GM06990 (cell line): ENCODE measurements at regions not wholly inside any gene's neighbourhood (a gene's known extent, or its start where the extent isn't known, plus 50 kb on each side); places are given as distances from the start of the nearest gene placed in this dataset.

ENCODE experiments used
- DNase-seq: peaks from one replicate; pipeline ENCODE4 v3.0.0-alpha.2; 2011; ENCODE audit not compliant: insufficient read length; ENCODE audit errors: extremely low read depth
- H3K27me3 ChIP-seq: replicated peaks from 2 replicates; pipeline ENCODE4 v1.6.0; 2011; ENCODE audit warnings: low read length; ENCODE audit not compliant: control insufficient read depth, insufficient read depth
- H3K36me3 ChIP-seq: 2 replicates; pipeline ENCODE4 v1.5.1; 2011; ENCODE audit warnings: low read length; ENCODE audit not compliant: control insufficient read depth, insufficient read depth
- H3K4me3 ChIP-seq: replicated peaks from 2 replicates; pipeline ENCODE4 v1.5.1; 2011; ENCODE audit warnings: low read depth, mild to moderate bottlenecking, control low read depth, low read length
- TF ChIP-seq, protein P1 (sequence below): IDR thresholded peaks from 2 replicates; pipeline ENCODE4 v1.5.1; 2011; ENCODE audit warnings: low read length, control low read depth, mild to moderate bottlenecking, inconsistent platforms; ENCODE audit not compliant: insufficient read depth, poor library complexity, severe bottlenecking

DNA sequence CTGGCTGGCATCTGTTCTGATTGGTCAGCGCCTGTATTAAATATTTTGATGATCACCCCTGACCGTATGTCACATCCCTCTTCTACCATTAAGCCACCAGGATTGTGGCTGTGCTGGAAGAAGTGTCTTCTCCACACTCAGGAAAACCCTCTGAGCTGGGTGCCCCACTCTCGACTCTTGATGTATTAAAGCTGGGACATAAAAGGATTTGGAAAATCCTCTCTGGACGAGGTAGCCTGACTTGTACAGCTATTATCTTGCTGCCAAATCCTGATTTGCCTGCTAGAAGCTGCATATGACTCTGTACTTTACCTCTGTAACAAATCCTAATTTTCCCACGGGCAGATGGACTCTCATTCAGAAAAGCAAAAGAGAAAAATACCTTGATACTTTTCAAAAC is 161.0 kb downstream of the SLC28A3 start:
- Histone ChIP-seq H3K36me3 (no peaks in the 10 kb centered on the region), H3K27me3 (peaks cover 2% of the 10 kb centered on the region), H3K4me3 (no peak overlapping the region)
- no peak for DNase-seq
- TF ChIP-seq, protein P1, sequence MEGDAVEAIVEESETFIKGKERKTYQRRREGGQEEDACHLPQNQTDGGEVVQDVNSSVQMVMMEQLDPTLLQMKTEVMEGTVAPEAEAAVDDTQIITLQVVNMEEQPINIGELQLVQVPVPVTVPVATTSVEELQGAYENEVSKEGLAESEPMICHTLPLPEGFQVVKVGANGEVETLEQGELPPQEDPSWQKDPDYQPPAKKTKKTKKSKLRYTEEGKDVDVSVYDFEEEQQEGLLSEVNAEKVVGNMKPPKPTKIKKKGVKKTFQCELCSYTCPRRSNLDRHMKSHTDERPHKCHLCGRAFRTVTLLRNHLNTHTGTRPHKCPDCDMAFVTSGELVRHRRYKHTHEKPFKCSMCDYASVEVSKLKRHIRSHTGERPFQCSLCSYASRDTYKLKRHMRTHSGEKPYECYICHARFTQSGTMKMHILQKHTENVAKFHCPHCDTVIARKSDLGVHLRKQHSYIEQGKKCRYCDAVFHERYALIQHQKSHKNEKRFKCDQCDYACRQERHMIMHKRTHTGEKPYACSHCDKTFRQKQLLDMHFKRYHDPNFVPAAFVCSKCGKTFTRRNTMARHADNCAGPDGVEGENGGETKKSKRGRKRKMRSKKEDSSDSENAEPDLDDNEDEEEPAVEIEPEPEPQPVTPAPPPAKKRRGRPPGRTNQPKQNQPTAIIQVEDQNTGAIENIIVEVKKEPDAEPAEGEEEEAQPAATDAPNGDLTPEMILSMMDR: no peak

DNA sequence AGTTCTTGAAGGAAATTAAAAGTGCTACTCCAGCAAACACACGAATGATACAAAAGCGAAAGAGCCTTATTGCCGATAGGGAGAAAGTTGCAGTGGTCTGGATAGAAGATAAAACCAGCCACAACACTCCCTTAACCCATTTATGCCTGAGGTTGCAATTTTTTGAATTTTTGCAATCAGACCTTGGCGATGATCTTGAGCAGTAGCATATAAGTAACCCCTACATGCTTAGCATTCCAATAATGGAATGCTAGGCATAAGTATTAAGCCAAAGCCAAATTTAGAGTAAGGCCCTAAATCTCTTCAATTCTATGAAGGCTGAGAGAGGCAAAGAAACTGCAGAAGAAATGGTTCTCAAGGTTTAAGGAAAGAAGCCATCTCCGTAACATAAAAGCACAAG is 153.5 kb downstream of the SLC28A3 start:
- no peak for DNase-seq

DNA sequence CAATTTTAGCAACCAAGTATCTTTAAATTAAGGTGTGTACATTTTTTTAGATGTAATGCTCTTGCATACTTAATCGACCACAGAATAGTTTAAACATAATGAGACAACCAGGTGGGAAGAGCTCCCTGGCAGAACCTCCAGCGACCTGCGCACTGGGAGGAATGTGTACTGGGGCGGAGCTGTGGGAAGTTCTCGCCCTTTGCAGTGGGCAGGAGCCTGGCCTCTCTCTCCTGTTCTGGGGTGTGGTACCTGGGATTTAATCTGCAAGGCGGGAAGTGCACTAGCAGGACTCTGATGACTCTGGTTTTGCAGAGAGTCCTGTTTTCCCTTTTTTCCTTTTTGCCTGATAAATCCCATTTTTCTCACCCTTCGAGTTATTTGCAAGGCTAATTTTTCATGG is 150.7 kb downstream of the SLC28A3 start:
- TF ChIP-seq, protein P1: no peak
- H3K4me3 ChIP-seq: no peak overlapping the region

More for the DNA sequence above, 153.5 kb downstream of the SLC28A3 start:
- TF ChIP-seq, protein P1: no peak
- H3K4me3 ChIP-seq: no peak overlapping the region
- peaks cover under 1% of the 10 kb centered on the region; the same call in 1 of the 2 replicates for H3K27me3 ChIP-seq
- H3K36me3 ChIP-seq: no peaks in the 10 kb centered on the region

DNA sequence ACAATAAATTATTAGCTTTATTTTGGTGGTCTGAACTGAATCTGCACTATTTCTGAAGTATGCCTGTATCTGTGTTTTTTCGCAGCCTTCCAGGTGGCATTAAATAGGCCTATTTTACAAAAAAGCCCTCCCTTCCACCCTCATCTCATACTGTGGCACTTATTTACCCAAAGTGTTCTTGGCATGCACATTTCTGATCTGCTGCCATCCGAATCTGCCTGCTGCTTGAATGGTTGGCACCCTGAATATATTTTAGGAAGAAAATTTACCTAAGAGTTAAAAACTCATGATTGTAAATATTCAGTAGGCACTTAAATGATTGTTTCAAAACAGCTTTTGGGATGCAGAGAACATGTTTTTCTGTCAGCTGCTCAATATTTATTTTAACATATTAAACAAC is 150.1 kb downstream of the SLC28A3 start:
- H3K4me3 ChIP-seq: no peak overlapping the region
- H3K36me3 ChIP-seq: no peaks in the 10 kb centered on the region
- DNase-seq: no peak
- H3K27me3 ChIP-seq: no peaks in the 10 kb centered on the region
- TF ChIP-seq, protein P1: no peak

More for the DNA sequence above, 150.7 kb downstream of the SLC28A3 start:
- no peaks in the 10 kb centered on the region for H3K36me3 ChIP-seq
- DNase-seq: no peak
- no peaks in the 10 kb centered on the region for H3K27me3 ChIP-seq

DNA sequence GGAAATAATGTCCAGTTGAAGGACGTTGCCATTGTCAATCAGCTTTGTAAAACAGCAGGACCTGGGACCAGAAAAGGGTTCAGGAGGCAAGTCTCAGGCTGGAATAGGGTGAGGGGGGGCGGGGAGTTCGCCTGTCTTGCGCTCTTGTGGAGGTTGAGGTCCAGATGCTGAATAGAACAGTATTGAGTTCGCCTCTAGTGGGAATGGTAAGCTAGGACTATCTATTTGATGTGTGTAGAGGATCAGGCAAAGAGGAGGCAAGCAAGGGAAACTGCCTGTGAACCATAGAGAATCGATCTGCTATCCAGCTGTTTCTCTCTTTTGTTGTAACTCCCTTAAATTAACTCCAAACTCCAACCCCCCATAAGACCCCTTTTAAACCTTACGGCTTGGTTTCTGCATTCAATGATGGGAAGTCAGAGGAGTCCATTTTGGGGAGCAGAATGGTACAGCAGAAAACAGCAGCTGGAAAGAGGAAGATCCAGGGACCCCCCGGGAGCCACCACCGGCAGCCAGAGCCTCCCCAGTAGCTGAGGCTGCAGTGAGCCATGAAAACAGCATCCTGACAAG is 133.7 kb downstream of the SLC28A3 start:
- TF ChIP-seq, protein P1: no peak
- DNase-seq: no peak
- Histone ChIP-seq H3K27me3 (no peaks in the 10 kb centered on the region), H3K4me3 (no peak overlapping the region), H3K36me3 (no peaks in the 10 kb centered on the region)

DNA sequence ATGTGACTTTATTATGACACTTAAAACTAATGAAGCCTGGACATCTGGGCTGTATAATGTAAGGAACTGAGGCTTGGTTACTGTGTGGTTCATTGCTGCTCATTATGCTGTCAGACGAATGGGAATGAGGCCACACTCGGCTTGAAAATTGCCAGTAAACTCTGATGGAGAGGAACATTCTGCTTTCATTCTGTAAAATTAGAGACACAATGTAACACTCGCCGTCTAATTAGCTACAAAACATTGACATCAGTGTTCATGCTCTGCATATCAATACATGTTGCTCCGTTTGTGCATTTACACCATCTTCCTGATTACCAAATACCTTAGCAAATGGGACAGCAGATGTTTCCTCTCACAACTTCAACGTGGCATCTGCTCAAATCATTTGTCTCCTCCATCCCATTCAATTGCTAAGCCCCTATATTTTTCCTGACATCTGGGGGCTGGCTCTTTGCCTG is 133.0 kb downstream of the SLC28A3 start:
- TF ChIP-seq, protein P1: no peak
- Histone ChIP-seq H3K4me3 (no peak overlapping the region), H3K27me3 (no peaks in the 10 kb centered on the region), H3K36me3 (no peaks in the 10 kb centered on the region)
- no peak for DNase-seq
